ENCODE measurements at regions not wholly inside any gene's neighbourhood (a gene's known extent, or its start where the extent isn't known, plus 50 kb on each side); places are given as distances from the start of the nearest gene placed in this dataset.
A peak's percentile ranks its signal among the peaks of the same experiment; 100 is the strongest.
"Not testable (repeated sequence)": the region's sequence is repeated elsewhere in the genome, so short reads cannot be mapped to it uniquely, and the experiment has no call there.

DNA sequence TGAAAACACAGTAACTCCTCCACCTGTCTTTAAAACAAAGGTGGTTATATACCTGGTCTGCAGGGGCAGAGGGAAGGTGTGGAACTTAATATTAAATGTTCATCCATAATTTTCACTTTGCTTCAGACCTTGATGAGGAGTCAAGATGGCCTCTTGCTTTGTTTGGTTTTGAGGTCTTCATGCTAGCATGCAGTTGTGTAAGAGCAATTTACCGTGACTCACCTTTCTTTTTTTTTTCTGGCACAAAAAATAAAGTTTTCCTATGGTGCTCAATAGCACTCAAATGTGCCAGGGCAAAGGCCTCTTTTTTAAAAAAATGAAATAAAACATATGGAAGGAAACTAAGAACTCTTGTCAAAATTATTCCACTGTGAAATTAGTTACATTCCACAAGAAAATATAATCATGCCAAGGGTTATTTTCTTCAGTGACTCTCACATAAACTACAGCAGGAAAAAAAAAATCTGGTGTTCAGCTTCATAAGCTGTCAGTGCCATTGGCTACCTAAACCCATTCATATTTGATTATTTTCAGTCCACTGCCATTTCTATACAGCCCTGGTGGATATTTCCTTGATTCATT lies 128.2 kb downstream of the SLC7A11 start:
- Histone ChIP-seq H3K36me3 (ENCODE audit: control insufficient read depth, insufficient read depth, low read length) (no peaks in the 10 kb centered on the region), H3K4me3 (ENCODE audit: low read depth, low read length) (no peak overlapping the region), H3K27me3 (ENCODE audit: control insufficient read depth, insufficient read depth, low read length) (no peaks in the 10 kb centered on the region)
- no peak for TF ChIP-seq CTCF (IDR thresholded peaks at IDR 0.05; ENCODE audit: insufficient read depth, low read length, severe bottlenecking)
- DNase-seq (ENCODE audit: low read depth) (peak; percentile 77), FAIRE-seq (no peak)

DNA sequence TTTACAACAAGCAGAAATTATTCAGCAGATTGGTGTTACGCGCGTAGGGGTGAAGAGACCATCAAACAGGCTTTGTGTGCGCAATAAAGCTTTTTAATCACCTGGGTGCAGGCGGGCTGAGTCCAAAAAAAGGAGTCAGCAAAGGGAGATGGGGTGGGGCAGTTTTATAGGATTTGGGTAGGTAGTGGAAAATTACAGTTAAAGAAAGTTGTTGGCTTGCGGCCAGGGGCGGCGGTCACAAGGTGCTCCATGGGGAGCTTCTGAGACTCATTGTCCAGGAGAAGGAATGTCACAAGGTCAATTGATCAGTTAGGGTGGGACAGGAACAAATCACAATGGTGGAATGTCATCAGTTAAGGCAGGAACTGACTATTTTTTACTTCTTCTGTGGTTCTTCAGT lies 129.3 kb downstream of the SLC7A11 start:
- not testable (repeated sequence) for H3K27me3 ChIP-seq (ENCODE audit: control insufficient read depth, insufficient read depth, low read length); DNase-seq (ENCODE audit: low read depth); H3K4me3 ChIP-seq (ENCODE audit: low read depth, low read length); FAIRE-seq; H3K36me3 ChIP-seq (ENCODE audit: control insufficient read depth, insufficient read depth, low read length)

GRCh38 chr4:138112389-138112788 lies 129.8 kb downstream of the SLC7A11 start:
- DNase-seq (ENCODE audit: low read depth), result no peak
- Histone ChIP-seq H3K27me3 (ENCODE audit: control insufficient read depth, insufficient read depth, low read length) (no peaks in the 10 kb centered on the region), H3K36me3 (ENCODE audit: control insufficient read depth, insufficient read depth, low read length) (no peaks in the 10 kb centered on the region), H3K4me3 (ENCODE audit: low read depth, low read length) (no peak overlapping the region)
- TF ChIP-seq CTCF (IDR thresholded peaks at IDR 0.05; ENCODE audit: insufficient read depth, low read length, severe bottlenecking), result no peak
- no peak for FAIRE-seq

DNA sequence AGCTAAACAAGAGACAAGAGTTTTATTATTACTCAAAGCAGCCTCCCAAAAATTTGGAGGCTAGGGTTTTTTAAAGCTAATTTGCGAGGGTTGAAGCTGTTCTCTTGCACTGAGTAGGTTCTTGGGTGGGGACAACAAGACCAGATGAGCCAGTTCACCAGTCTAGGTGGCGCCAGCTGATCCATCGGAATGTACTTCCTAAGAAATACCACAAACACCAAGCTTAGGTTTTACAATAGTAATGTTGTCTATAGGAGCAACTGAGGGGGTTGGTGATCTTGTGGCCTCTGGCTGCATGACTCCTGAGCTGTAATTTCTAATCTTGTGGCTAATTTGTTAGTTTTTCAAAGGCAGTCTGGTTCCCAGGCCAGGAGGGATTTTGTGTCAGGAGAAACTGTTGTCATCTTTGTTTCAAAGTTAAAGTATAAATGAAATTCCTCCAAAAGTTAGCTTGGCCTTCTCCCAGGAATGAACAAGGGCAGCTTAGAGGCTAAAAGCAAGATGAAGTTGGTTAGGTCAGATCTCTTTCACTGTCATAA lies 130.6 kb downstream of the SLC7A11 start:
- DNase-seq (ENCODE audit: low read depth) (peak; percentile 56), FAIRE-seq (no peak)
- Histone ChIP-seq H3K4me3 (ENCODE audit: low read depth, low read length) (no peak overlapping the region), H3K27me3 (ENCODE audit: control insufficient read depth, insufficient read depth, low read length) (no peaks in the 10 kb centered on the region), H3K36me3 (ENCODE audit: control insufficient read depth, insufficient read depth, low read length) (no peaks in the 10 kb centered on the region)
- no peak for TF ChIP-seq CTCF (IDR thresholded peaks at IDR 0.05; ENCODE audit: insufficient read depth, low read length, severe bottlenecking)

GRCh38 chr4:138110815-138111214 lies 131.3 kb downstream of the SLC7A11 start:
- FAIRE-seq, result no peak
- no peaks in the 10 kb centered on the region for H3K36me3 ChIP-seq (ENCODE audit: control insufficient read depth, insufficient read depth, low read length)
- DNase-seq (ENCODE audit: low read depth), result peak; percentile 77

GRCh38 chr4:138107023-138107422 lies 135.1 kb downstream of the SLC7A11 start:
- FAIRE-seq (no peak), DNase-seq (ENCODE audit: low read depth) (no peak)
- Histone ChIP-seq H3K36me3 (ENCODE audit: control insufficient read depth, insufficient read depth, low read length) (no peaks in the 10 kb centered on the region), H3K4me3 (ENCODE audit: low read depth, low read length) (no peak overlapping the region), H3K27me3 (ENCODE audit: control insufficient read depth, insufficient read depth, low read length) (no peaks in the 10 kb centered on the region)
- TF ChIP-seq CTCF (IDR thresholded peaks at IDR 0.05; ENCODE audit: insufficient read depth, low read length, severe bottlenecking), result no peak

More at GRCh38 chr4:138110815-138111214, 131.3 kb downstream of the SLC7A11 start:
- H3K4me3 ChIP-seq (ENCODE audit: low read depth, low read length), result no peak overlapping the region
- H3K27me3 ChIP-seq (ENCODE audit: control insufficient read depth, insufficient read depth, low read length), result no peaks in the 10 kb centered on the region
- TF ChIP-seq CTCF (IDR thresholded peaks at IDR 0.05; ENCODE audit: insufficient read depth, low read length, severe bottlenecking), result no peak

Data from bronchial epithelial cell (primary cell).